ENCODE measurements at regions not wholly inside any gene's neighbourhood (a gene's known extent, or its start where the extent isn't known, plus 50 kb on each side); places are given as distances from the start of the nearest gene placed in this dataset.

GRCh38 chr11:92801685-92802084 lies 167.8 kb upstream of the MTNR1B start:
- Histone ChIP-seq H3K4me3 (ENCODE audit: low read length) (no peak overlapping the region), H4K20me1 (ENCODE audit: insufficient read depth) (no peaks in the 10 kb centered on the region), H3K27ac (ENCODE audit: low read length) (no peak overlapping the region), H3K36me3 (ENCODE audit: insufficient read depth, low read length) (peaks cover 27% of the 10 kb centered on the region), H3K4me2 (ENCODE audit: low read length) (no peak overlapping the region), H3K9me2 (ENCODE audit: insufficient read depth, low read length) (no peaks in the 10 kb centered on the region), H3K9me3 (ENCODE audit: low read length) (no peaks in the 10 kb centered on the region), H3K79me2 (replicated peaks; ENCODE audit: insufficient read depth, low read length) (no peaks in the 10 kb centered on the region), H3K27me3 (ENCODE audit: insufficient read depth, low read depth, low read length) (no peaks in the 10 kb centered on the region), H3F3A (ENCODE audit: insufficient read depth, low read length, poor library complexity, severe bottlenecking) (no peaks in the 10 kb centered on the region), H2AFZ (ENCODE audit: low read depth, low read length) (no peak overlapping the region), H3K9ac (ENCODE audit: low read length) (no peak overlapping the region)
- no peak for TF ChIP-seq TAF1 (IDR thresholded peaks at IDR 0.05; ENCODE audit: low read depth)

GRCh38 chr11:92802644-92803043 lies 166.8 kb upstream of the MTNR1B start:
- Histone ChIP-seq H3K9me3 (ENCODE audit: low read length) (no peaks in the 10 kb centered on the region), H3F3A (ENCODE audit: insufficient read depth, low read length, poor library complexity, severe bottlenecking) (no peaks in the 10 kb centered on the region), H3K27me3 (ENCODE audit: insufficient read depth, low read depth, low read length) (no peaks in the 10 kb centered on the region), H3K79me2 (replicated peaks; ENCODE audit: insufficient read depth, low read length) (no peaks in the 10 kb centered on the region), H3K9ac (ENCODE audit: low read length) (no peak overlapping the region), H2AFZ (ENCODE audit: low read depth, low read length) (no peak overlapping the region), H3K9me2 (ENCODE audit: insufficient read depth, low read length) (no peaks in the 10 kb centered on the region), H3K4me2 (ENCODE audit: low read length) (no peak overlapping the region), H3K36me3 (ENCODE audit: insufficient read depth, low read length) (peaks cover 25% of the 10 kb centered on the region), H4K20me1 (ENCODE audit: insufficient read depth) (no peaks in the 10 kb centered on the region), H3K27ac (ENCODE audit: low read length) (no peak overlapping the region), H3K4me3 (ENCODE audit: low read length) (no peak overlapping the region)
- TF ChIP-seq TAF1 (IDR thresholded peaks at IDR 0.05; ENCODE audit: low read depth) (no peak), EZH2 (IDR thresholded peaks at IDR 0.05; ENCODE audit: borderline replicate concordance, insufficient read depth, low read length, poor library complexity, severe bottlenecking) (no peak), RAD21 (conservative IDR thresholded peaks at IDR 0.05) (no peak), CTCF (IDR thresholded peaks at IDR 0.05; ENCODE audit: poor library complexity, severe bottlenecking) (no peak), EP300 (conservative IDR thresholded peaks at IDR 0.05; ENCODE audit: poor library complexity, severe bottlenecking) (no peak), POLR2AphosphoS5 (IDR thresholded peaks at IDR 0.05) (no peak), REST (IDR thresholded peaks at IDR 0.05; ENCODE audit: borderline replicate concordance) (no peak), SMC3 (conservative IDR thresholded peaks at IDR 0.05; ENCODE audit: poor library complexity) (no peak), MXI1 (conservative IDR thresholded peaks at IDR 0.05; ENCODE audit: poor library complexity, severe bottlenecking) (no peak)

- H3F3A ChIP-seq (ENCODE audit: insufficient read depth, low read length, poor library complexity, severe bottlenecking) = no peaks in the 10 kb centered on the region
- no peak overlapping the region for H3K9ac ChIP-seq (ENCODE audit: low read length)
- H3K4me2 ChIP-seq (ENCODE audit: low read length) = no peak overlapping the region
- no peaks in the 10 kb centered on the region for H3K27me3 ChIP-seq (ENCODE audit: insufficient read depth, low read depth, low read length)
- H2AFZ ChIP-seq (ENCODE audit: low read depth, low read length) = no peak overlapping the region
- no peaks in the 10 kb centered on the region for H3K79me2 ChIP-seq (replicated peaks; ENCODE audit: insufficient read depth, low read length)
- H3K27ac ChIP-seq (ENCODE audit: low read length) = no peak overlapping the region
- H3K36me3 ChIP-seq (ENCODE audit: insufficient read depth, low read length) = peaks cover 25% of the 10 kb centered on the region
- no peaks in the 10 kb centered on the region for H3K9me3 ChIP-seq (ENCODE audit: low read length)
- no peaks in the 10 kb centered on the region for H3K9me2 ChIP-seq (ENCODE audit: insufficient read depth, low read length)
- no peaks in the 10 kb centered on the region for H4K20me1 ChIP-seq (ENCODE audit: insufficient read depth)
- H3K4me3 ChIP-seq (ENCODE audit: low read length) = no peak overlapping the region
- TF ChIP-seq TAF1 (IDR thresholded peaks at IDR 0.05; ENCODE audit: low read depth) = no peak
- no peak for TF ChIP-seq REST (IDR thresholded peaks at IDR 0.05; ENCODE audit: borderline replicate concordance)
- TF ChIP-seq RAD21 (conservative IDR thresholded peaks at IDR 0.05) = no peak
- no peak for TF ChIP-seq MXI1 (conservative IDR thresholded peaks at IDR 0.05; ENCODE audit: poor library complexity, severe bottlenecking)
- TF ChIP-seq CTCF (IDR thresholded peaks at IDR 0.05; ENCODE audit: poor library complexity, severe bottlenecking) = no peak
- TF ChIP-seq EP300 (conservative IDR thresholded peaks at IDR 0.05; ENCODE audit: poor library complexity, severe bottlenecking) = no peak
- TF ChIP-seq EZH2 (IDR thresholded peaks at IDR 0.05; ENCODE audit: borderline replicate concordance, insufficient read depth, low read length, poor library complexity, severe bottlenecking) = no peak
- no peak for TF ChIP-seq POLR2AphosphoS5 (IDR thresholded peaks at IDR 0.05)
- no peak for TF ChIP-seq SMC3 (conservative IDR thresholded peaks at IDR 0.05; ENCODE audit: poor library complexity)
These were observed 166.1 kb upstream of the MTNR1B start for GRCh38 chr11:92803391-92803790.

Measured in neural cell (in vitro differentiated cells).